Pulmonary artery endothelial cell (primary cell): ENCODE measurements at regions not wholly inside any gene's neighbourhood (a gene's known extent, or its start where the extent isn't known, plus 50 kb on each side); places are given as distances from the start of the nearest gene placed in this dataset.
"Not testable (repeated sequence)": the region's sequence is repeated elsewhere in the genome, so short reads cannot be mapped to it uniquely, and the experiment has no call there.

Experiments
- DNase-seq: peaks from one replicate; pipeline ENCODE4 v3.0.0-alpha.2; 2011; ENCODE audit warnings: low read depth, low spot score

- DNase-seq, result no peak
Observed at GRCh38 chr18:29430416-29430815, 1253.5 kb upstream of the CDH2 start.

- no peak for DNase-seq
Observed at GRCh38 chr18:29418136-29418535, 1241.2 kb upstream of the CDH2 start.

- DNase-seq, result no peak
Observed at GRCh38 chr18:29406996-29407395, 1230.1 kb upstream of the CDH2 start.

GRCh38 chr18:29397536-29397935 lies 1220.6 kb upstream of the CDH2 start:
- DNase-seq, result no peak

GRCh38 chr18:29383311-29384273 lies 1206.7 kb upstream of the CDH2 start:
- no peak for DNase-seq

GRCh38 chr18:29378651-29379136 lies 1201.8 kb upstream of the CDH2 start:
- DNase-seq, result no peak

- no peak for DNase-seq
Observed at GRCh38 chr18:29377346-29377745, 1200.4 kb upstream of the CDH2 start.

- DNase-seq, result no peak
Observed at GRCh38 chr18:29373000-29373399, 1196.1 kb upstream of the CDH2 start.

- DNase-seq, result no peak
Observed at GRCh38 chr18:29361843-29362242, 1184.9 kb upstream of the CDH2 start.

GRCh38 chr18:29360659-29361058 lies 1183.7 kb upstream of the CDH2 start:
- not testable (repeated sequence) for DNase-seq

- DNase-seq, result not testable (repeated sequence)
Observed at GRCh38 chr18:29359222-29359621, 1182.3 kb upstream of the CDH2 start.

GRCh38 chr18:29351171-29351570 lies 1174.2 kb upstream of the CDH2 start:
- DNase-seq, result no peak

- DNase-seq, result no peak
Observed at GRCh38 chr18:29328932-29329331, 1152.0 kb upstream of the CDH2 start.

GRCh38 chr18:29326214-29326613 lies 1149.3 kb upstream of the CDH2 start:
- DNase-seq, result no peak

- DNase-seq, result no peak
Observed at GRCh38 chr18:29321561-29321960, 1144.6 kb upstream of the CDH2 start.

- DNase-seq, result no peak
Observed at GRCh38 chr18:29313312-29313711, 1136.4 kb upstream of the CDH2 start.

- no peak for DNase-seq
Observed at GRCh38 chr18:29311580-29311979, 1134.7 kb upstream of the CDH2 start.

- DNase-seq, result no peak
Observed at GRCh38 chr18:29309366-29309765, 1132.4 kb upstream of the CDH2 start.

- DNase-seq, result no peak
Observed at GRCh38 chr18:29307982-29308381, 1131.1 kb upstream of the CDH2 start.

GRCh38 chr18:29307231-29307630 lies 1130.3 kb upstream of the CDH2 start:
- no peak for DNase-seq

GRCh38 chr18:29305516-29305915 lies 1128.6 kb upstream of the CDH2 start:
- DNase-seq, result no peak

- no peak for DNase-seq
Observed at GRCh38 chr18:29301048-29301447, 1124.1 kb upstream of the CDH2 start.

- DNase-seq, result no peak
Observed at GRCh38 chr18:29285471-29285870, 1108.5 kb upstream of the CDH2 start.
